ENCODE measurements at regions not wholly inside any gene's neighbourhood (a gene's known extent, or its start where the extent isn't known, plus 50 kb on each side); places are given as distances from the start of the nearest gene placed in this dataset.

DNA sequence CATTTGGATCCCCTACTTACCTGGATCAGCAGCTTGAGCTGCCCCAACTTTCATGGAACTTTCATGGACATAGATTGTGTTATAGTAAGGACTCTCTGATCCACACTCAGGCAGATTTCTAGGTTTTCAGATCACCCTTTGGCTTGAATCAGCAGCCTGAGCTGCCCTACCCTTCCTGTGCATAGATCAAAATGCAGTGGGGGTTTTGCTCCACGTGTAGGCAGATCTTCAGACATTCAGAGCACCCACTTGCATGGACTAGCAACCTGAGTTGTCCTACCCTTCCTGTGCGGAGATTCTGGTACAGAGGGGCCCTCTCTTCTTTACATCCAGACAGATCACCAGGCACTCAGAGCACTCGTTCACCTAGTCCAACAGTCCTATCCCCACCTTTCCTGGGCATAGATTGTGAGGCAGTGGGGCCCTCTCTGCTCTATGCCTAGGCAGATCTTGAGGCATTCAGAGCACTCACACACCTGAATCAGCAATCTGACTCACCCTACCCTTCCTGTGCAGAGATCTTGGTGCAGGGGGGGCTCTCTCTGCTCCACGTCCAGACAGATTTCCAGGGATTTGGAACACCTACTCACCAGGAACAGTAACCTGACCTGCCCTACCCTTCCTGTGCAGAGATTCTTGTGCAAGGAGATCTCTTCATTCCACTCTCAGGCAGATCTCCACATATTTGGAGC lies 705.2 kb upstream of the NRSN1 start:
- DNase-seq (ENCODE audit: low spot score) = no peak

DNA sequence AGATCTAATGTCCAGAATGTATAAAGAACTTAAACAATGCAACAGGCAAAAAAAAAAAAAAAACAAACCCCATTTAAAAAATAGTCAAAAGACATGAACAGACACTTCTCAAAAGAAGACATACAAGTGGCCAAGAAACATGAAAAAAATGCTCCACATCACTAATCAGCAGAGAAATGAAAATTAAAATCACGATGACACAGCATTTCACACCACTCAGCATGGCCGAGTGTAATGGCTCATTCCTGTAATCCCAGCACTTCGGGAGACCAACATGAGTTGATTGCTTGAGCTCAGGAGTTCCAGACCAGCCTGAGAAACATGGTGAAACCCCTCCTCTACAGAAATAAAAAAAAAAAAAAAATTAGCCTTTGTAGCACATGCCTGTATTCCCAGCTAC lies 701.4 kb upstream of the NRSN1 start:
- DNase-seq (ENCODE audit: low spot score) = no peak

DNA sequence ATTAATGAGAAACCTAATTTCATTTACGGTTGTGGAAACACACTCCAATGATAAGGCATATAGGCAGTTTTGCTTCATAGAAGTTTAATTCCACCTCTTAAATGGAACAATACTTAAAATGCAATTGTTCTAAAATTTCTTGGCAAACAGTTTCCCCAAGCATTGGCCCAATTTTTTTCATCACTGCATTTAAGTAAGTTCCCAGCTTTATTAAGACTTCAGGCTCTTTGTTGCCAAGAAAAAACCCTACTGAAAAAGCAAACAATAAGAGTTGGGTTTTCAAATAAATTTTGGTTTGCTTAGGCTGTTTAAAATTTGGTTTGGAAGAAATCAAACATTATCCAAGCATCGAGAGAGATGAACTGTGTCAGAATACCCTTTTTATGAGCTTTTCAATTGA lies 690.9 kb upstream of the NRSN1 start:
- no peak for DNase-seq (ENCODE audit: low spot score)

DNA sequence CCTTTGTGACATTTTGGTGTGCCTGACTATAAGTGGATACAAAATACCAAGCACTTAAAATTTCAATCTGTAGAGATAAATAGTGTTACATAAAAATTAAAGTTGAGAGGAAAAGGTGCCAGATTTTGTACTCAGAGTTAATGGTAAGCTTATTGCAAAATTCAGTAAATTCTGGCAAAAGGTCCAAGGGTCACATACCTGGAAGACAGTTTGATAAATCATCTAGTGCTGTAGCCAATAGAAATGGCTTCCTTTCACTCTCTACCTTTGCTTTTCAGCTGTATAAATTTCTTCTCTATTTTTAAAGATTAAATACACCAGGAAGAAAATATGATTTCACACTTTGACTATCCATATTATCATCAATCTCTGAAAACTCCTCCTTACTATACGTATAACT lies 690.2 kb upstream of the NRSN1 start:
- DNase-seq (ENCODE audit: low spot score) = no peak

DNA sequence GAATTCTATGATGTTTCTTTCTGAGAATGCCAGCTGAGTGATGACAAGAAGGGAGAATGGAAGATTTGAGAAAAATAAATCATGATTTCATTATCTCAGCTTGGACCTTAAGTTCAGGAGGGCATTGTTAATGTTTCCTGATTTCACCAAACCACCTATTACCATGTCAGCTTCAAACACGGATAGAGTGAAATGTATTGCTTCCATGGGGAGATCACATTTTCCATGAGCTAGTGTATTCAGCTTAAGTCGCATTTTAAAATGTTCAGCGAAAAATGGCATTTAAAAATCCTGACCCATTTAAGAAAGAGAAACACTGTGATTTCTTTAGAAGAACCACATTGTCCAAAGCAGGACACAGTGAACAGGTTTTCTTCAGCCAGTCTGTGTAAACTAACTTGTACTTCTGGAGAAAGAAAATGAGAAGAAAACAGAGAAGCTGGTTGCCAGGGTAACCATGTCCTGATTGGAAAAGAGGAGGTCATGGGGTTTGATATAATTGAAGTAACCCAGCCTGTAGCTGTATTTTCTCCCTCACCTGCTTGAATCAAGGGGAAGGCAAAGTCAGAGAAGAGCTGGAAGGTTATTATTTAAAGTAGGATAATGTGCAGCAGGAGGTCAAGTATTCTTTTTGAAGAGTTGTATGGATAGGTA lies 684.1 kb upstream of the NRSN1 start:
- DNase-seq (ENCODE audit: low spot score) = no peak

DNA sequence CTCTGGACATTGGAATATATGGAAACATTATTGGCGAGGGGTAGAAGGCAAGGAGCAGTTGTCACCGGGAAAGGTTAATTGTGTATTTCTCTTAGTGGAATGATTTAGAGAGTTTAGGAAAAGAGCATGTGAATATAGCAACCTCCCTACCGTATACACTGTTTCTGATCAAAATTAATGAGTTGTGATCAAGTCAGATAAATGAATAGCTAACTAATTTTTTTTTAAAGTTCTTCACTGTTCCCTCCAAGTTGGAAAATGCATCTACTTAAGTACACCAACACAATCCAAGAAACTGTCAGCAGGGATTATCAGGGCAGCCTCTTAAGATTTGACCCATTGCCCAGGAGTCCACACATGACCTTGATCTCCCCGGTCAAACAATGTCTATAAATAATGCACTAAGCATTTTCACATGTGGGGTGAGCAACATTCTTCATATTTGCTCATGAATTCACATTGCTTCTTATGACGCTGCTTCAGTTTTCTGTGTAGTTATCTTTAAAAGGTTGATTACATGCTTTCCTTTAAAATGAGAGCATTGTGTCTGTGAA lies 680.8 kb upstream of the NRSN1 start:
- DNase-seq (ENCODE audit: low spot score) = no peak

DNA sequence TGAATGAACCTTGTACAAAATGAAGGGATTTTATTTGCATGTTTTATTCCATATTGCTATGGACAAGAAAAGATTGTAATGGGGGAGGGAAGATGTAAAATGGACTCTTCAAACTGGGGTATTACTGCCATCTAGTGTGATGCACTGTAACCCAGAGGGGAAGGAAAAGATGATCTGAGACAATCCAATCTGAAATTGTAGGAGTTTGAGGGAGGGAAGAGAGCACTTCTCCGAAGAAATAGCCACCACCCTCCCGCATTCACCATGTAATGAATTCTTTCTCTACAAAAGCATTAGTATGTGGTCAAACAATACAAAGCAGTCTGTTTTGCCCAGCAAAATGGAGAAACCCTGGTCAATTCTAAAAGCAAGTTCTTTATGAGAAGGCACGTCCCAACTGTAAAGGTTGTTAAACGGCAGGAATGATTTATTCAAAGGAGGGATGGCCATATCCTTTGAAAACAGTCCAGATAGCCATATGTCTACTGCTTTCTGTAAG lies 679.5 kb upstream of the NRSN1 start:
- no peak for DNase-seq (ENCODE audit: low spot score)

DNA sequence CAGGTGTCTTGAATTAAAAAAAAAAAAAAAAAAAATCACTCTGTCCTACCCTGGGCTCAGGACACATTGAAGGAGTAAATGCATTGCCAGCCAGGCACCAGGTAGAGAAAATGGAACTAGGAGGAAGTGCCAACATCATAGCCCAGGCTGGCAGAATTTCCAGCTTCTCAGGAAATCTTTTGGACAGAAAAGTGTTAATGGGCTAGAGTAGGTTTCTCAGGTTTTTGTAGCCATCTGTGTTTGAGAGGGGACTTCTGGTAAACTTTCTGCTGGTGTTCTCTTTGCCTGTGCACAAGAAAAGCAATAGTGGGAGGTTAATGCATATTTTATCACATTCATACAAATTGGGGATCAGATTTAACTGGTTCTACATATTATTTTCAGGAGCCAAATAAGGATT lies 678.3 kb upstream of the NRSN1 start:
- DNase-seq (ENCODE audit: low spot score) = no peak

DNA sequence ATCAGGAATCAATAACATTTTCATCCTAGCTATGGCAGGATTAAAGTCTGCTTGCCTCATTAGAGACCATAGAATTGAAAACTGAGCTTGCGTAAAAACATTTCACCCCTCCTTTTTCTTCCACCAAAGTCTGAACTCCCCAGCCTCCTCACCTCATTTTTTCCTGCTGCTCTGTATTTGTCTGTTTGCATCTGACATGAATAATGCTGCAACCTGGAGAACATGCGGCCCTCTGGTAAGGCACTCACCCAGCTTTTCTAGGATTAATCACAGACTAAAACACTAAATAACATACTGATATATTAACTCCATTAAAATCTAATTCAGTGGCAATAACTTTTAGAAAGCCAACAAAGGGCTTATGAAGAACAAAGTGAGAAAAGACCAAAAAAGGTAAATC lies 677.7 kb upstream of the NRSN1 start:
- no peak for DNase-seq (ENCODE audit: low spot score)

DNA sequence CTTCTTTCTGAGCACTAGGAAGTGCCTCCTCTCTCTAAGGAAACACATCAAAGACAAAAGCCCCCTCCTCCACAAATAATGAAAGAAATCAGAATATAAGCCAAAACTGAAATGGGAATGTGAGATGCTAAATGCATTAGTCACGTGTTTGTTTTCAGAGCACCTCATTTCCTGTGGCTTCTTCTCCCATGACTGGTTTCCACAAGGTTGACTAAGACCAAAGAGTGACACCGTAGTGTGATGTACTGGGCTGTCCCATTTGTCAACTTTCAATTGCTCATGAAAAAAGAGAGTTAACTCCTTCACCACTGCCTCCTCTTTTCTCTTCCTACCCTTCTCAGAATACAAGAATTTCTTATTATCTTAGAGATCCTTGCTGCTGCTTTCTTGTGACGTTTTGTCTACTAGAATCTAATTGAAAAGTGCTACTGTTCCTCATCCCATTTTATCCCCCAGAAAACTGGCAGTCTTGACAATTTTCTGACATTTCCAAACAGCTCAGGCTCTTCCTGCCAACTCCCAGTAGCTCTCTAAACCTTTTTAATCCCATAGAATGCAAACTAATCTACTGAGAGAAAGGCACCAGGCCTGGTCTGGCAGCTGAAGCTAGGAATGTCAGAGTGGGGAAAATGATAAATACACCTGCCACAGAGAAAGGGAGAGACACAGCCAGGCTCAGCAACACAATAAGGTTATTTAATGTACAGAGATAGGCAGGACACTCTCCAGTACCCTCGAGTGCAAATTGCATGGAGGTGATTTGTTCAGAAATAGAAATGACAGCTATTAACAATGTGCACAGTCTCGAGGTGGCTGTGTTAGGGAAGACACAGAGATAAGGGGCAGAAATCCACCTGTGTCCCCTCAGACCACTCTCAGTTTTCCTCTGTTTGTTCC lies 671.7 kb upstream of the NRSN1 start:
- no peak for DNase-seq (ENCODE audit: low spot score)

DNA sequence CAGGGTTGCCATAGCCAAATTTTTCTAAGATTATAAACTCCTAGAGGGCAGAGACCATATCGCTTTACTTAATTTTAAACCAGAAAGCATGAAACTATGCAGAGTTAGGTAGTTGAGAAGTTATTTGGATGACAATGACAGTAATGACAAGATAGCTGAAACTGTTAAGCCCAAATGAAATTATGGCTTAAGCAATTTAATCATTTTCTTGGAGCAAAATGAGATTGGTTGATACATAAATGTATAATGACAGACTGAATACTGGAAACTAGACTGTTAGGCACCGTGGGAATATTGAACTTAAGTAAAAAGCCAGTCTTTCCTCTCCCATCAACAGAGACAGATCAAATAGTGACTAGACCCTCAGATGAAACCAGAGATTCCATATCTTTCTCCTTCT lies 670.3 kb upstream of the NRSN1 start:
- DNase-seq (ENCODE audit: low spot score) = no peak

DNA sequence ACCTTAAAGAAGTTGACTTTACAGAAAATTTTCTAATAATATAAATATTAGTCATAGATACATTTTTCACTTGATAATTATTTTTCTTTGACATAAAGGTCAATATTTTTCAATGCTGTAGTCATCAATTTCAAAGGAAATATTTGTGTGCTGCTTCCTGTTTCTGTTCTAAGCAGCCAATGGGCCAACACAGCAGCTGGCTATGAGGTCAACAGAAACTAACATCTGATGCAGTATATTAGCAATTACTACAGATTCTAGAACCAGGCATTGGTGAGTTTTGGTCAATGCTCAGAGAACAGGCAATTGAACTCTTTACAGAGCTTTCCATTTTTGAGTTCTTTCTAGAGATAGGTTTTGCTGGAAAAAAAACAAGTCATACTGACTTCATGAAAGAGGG lies 669.6 kb upstream of the NRSN1 start:
- DNase-seq (ENCODE audit: low spot score) = no peak

DNA sequence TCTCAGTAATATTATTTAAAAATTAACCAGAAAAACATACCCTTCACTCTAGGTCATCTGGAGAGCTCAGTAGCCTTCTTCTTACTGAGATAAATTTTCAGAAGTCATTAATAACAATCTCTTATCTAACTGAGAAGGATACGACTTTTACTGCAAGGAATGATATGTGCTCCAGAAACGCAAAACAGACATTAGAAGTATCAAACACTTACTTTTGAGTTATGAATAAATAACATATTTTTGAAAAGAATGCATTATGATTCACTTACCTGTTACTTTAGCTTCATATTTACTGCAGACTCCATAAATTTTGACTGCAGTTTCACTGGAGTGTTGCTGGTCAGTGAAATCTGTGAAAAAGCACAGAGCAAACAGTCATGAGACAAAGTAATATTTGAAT lies 668.7 kb upstream of the NRSN1 start:
- DNase-seq (ENCODE audit: low spot score) = no peak

DNA sequence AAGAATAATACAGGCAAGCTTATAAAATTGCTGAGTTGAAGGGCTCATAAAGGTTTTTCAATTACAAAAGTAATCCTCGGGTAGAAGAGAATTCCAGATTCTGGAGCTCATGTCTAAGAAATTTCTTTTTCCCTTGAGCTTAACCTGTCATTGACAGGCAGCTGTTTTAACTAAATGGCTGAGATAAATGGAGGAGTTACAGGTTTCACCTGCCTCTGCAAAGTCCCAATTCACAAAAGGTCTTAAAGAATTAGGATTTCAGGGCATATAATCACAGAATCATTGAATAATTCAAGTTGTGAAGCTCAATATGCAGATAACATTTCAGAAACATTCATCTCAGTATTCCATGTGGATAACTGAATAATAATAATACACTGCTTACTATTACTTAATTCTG lies 660.1 kb upstream of the NRSN1 start:
- no peak for DNase-seq (ENCODE audit: low spot score)

DNA sequence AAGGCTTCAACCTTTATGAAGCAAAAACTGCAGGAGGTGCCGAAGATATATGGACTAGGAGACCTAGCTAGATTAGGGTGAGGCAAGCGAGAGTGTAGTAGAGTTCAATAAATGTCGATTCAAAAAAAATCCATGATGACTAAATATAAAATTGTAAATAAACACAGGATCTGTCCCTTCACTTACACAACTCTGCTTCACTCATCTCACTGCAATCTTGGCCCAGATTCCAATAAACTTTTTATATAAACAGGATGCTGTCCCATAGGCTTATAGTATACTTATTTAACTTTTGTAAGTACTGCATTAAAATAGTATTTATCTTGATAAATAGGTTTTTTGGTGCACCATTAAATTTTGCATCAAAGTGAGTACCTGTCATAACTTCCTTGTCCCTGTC lies 648.4 kb upstream of the NRSN1 start:
- DNase-seq (ENCODE audit: low spot score) = no peak

DNA sequence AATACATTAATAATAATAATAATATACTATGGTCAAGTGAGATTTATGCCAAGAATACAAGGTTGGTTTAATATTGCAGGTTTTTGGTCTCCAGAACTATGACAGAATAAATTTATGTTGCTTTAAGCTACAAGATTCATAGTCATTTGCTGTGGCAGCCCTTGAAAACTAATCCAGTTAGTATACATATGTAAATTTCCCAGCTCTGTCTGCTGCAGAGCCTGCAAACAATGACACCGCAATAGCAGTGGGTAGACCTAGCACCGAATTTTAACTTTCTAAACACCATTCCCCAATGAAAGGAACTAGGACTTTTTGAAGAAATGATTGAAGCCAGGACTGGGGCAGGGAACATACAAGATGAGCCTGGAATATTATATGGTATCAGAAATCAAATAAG lies 647.7 kb upstream of the NRSN1 start:
- DNase-seq (ENCODE audit: low spot score) = no peak

DNA sequence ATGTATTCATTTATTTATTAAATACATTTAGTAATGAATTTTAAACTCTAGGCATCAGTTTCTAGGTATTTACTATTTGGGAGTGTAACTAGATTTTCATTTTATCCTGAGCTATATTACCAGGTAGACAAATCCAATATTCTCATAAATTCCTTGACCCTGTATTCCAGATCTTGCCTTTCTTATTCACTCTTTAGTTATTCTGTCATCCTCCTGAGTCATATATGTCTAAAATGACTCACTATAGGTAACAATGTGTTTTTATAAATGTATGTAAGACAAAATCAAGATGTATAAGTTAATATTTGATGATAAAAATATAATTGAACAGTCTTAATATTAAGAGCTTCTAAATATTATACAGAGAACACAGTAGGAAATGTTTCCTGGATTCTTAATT lies 642.1 kb upstream of the NRSN1 start:
- no peak for DNase-seq (ENCODE audit: low spot score)

DNA sequence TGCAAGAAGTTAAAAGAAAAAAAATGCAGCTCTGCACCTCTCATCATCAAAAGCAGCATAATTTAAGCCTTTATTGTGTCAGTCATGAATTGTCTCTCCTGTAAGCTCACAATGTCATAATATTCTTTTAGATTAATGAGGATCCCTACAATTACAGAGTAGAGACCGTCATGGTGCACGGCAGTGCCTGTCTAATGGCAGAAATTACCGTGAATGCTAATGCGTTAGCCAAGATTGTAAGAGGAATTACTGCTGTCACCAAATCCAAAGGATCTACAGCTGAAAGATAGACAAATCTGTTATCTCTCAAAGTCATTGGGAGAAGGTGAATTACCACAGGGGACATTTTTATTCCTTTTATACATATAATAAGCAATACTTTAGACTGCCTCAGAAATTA lies 631.6 kb upstream of the NRSN1 start:
- no peak for DNase-seq (ENCODE audit: low spot score)

DNA sequence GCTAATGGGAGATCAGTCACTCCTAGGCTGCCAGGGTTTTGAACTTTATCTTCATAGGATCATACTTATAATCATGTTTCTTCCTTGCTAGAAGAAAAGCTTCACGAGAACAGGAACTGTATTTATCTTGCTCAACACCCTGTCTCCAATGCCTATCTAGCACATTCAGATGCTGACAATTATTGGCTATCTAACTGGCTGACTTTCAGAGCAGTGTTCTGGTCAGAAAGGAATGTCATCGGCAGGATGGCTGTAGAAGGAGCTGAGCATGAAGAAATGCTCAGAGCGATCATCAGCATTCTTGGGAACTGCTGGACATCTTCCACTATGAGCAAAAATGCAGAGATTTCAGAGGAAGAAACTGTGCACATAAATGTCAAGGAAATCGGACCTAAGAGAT lies 628.0 kb upstream of the NRSN1 start:
- DNase-seq (ENCODE audit: low spot score) = no peak

DNA sequence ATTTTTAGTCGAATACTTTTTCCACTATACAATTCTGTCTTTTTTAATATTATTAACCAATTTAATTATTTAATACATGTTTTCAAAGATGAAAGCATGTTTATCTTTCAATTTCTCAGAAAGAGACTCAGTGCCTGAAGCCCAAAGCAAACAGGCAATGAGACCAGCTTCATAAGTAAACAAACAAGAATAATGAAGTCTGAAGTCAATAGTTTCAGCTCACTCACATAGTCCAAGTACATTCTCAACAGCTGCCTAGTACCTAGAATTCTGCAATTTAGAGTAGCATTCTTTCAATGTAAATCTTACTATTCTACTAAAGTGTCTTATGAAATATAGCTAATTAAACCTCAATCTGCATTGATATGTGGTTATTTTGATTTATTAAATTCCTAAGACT lies 626.5 kb upstream of the NRSN1 start:
- no peak for DNase-seq (ENCODE audit: low spot score)

DNA sequence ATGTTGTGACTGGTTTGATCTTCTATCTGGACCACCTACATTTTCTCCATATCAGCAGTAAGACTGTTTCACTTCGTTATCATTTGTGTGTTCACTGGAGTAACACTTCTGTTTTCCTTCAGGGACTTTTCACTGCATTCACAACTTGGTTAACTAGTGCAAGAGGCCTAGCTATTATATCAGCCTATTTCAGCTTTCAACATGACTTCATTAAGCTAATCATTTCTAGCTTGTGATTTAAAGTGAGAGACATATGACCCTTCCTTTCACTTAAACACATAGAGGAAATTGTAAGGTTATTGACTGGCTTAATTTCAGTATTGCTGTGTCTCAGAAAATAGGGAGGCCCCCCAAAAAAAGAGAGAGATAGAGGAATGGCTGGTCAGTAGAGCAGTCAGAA lies 622.8 kb upstream of the NRSN1 start:
- no peak for DNase-seq (ENCODE audit: low spot score)

DNA sequence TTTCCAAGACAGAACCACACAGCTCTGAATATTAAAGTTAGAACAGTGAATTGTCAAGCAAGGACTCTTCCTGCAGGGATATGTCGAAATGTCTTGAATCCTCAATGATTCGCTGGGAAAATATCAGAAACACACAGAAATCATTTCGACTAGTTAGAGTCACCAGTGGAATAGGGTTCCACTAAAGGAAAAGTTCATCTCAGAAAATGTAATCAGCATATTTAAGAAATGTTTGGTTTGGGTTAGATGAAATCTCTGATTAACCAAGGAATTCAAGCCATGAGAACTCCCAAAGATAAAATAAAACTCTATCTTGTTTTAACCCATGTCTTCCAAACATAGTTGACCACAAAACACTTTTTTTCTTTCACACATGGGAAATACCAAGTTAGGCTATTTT lies 621.0 kb upstream of the NRSN1 start:
- DNase-seq (ENCODE audit: low spot score) = no peak

Data from ureter (tissue), 1 donor.